ENCODE measurements at regions not wholly inside any gene's neighbourhood (a gene's known extent, or its start where the extent isn't known, plus 50 kb on each side); places are given as distances from the start of the nearest gene placed in this dataset.

DNA sequence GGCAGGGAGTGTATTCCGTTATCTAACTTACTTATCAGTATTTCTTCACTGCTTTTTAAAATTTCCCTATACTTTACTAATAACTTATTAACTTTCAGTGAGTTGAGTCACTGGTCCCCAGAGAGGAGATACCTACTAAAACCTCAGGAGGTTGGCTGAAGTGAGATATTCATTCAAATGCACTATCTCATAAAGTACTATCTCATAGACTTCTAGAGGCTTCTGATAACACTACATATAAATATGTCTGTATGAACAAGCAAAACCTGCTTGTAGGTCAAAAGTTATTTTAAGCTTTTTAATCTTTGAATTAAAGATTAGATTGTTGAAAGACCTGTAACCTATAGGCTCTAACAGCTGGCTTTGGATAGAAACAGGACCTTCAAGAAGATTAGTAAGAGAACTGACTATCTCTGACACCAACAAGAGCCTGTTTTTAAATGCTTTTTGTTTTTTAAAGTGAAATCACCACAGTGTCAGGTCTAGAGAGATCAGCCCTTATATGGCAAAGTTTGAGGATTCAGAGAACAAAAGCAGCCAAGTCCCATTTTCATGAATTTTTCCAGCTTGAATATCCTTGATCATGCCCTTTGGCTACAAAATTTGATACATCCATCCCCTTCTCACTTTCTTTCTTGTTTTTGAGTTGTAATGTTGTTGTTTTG, 242.2 kb downstream of the ARL4A start:
- TF ChIP-seq, protein P1, sequence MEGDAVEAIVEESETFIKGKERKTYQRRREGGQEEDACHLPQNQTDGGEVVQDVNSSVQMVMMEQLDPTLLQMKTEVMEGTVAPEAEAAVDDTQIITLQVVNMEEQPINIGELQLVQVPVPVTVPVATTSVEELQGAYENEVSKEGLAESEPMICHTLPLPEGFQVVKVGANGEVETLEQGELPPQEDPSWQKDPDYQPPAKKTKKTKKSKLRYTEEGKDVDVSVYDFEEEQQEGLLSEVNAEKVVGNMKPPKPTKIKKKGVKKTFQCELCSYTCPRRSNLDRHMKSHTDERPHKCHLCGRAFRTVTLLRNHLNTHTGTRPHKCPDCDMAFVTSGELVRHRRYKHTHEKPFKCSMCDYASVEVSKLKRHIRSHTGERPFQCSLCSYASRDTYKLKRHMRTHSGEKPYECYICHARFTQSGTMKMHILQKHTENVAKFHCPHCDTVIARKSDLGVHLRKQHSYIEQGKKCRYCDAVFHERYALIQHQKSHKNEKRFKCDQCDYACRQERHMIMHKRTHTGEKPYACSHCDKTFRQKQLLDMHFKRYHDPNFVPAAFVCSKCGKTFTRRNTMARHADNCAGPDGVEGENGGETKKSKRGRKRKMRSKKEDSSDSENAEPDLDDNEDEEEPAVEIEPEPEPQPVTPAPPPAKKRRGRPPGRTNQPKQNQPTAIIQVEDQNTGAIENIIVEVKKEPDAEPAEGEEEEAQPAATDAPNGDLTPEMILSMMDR (IDR thresholded peaks at IDR 0.05; ENCODE audit: insufficient read depth, low read length, poor library complexity, severe bottlenecking) = no peak
- TF ChIP-seq EZH2phosphoT487 (conservative IDR thresholded peaks at IDR 0.05; ENCODE audit: low read length) = no peak

Measured in SU-DHL-6 (cell line).